GM19025 (cell line): ENCODE measurements at regions not wholly inside any gene's neighbourhood (a gene's known extent, or its start where the extent isn't known, plus 50 kb on each side); places are given as distances from the start of the nearest gene placed in this dataset.

ENCODE experiments used
- ATAC-seq: cut with Tn5 transposase; IDR thresholded peaks from one replicate; pipeline ENCODE4 v1.9.1; 2021; ENCODE audit warnings: mild to moderate bottlenecking, low read depth, moderate library complexity; ENCODE audit not compliant: unreplicated experiment

GRCh38 chr12:115660211-115660805 is 617.2 kb downstream of the MED13L start:
- ATAC-seq = no peak

GRCh38 chr12:115659422-115659821 is 618.1 kb downstream of the MED13L start:
- no peak for ATAC-seq

- ATAC-seq = no peak
These were observed 620.1 kb downstream of the MED13L start for GRCh38 chr12:115657081-115658013.

- ATAC-seq = no peak
These were observed 627.5 kb downstream of the MED13L start for GRCh38 chr12:115650026-115650425.

GRCh38 chr12:115648463-115648862 is 629.0 kb downstream of the MED13L start:
- ATAC-seq = no peak

- no peak for ATAC-seq
These were observed 631.3 kb downstream of the MED13L start for GRCh38 chr12:115646210-115646609.

- no peak for ATAC-seq
These were observed 636.6 kb downstream of the MED13L start for GRCh38 chr12:115640929-115641328.

- ATAC-seq = no peak
These were observed 637.9 kb downstream of the MED13L start for GRCh38 chr12:115639648-115640012.

GRCh38 chr12:115638733-115639647 is 638.5 kb downstream of the MED13L start:
- no peak for ATAC-seq

GRCh38 chr12:115636546-115636945 is 640.9 kb downstream of the MED13L start:
- no peak for ATAC-seq

- ATAC-seq = no peak
These were observed 645.2 kb downstream of the MED13L start for GRCh38 chr12:115632308-115632707.

- no peak for ATAC-seq
These were observed 647.4 kb downstream of the MED13L start for GRCh38 chr12:115630136-115630535.

- ATAC-seq = no peak
These were observed 651.3 kb downstream of the MED13L start for GRCh38 chr12:115626210-115626609.

GRCh38 chr12:115623764-115624334 is 653.6 kb downstream of the MED13L start:
- no peak for ATAC-seq

- no peak for ATAC-seq
These were observed 654.2 kb downstream of the MED13L start for GRCh38 chr12:115623275-115623674.

- ATAC-seq = no peak
These were observed 656.7 kb downstream of the MED13L start for GRCh38 chr12:115620816-115621215.

- ATAC-seq = no peak
These were observed 657.6 kb downstream of the MED13L start for GRCh38 chr12:115619889-115620288.

- no peak for ATAC-seq
These were observed 658.4 kb downstream of the MED13L start for GRCh38 chr12:115619061-115619460.

GRCh38 chr12:115618105-115618504 is 659.4 kb downstream of the MED13L start:
- no peak for ATAC-seq

- ATAC-seq = no peak
These were observed 660.1 kb downstream of the MED13L start for GRCh38 chr12:115617391-115617790.

- ATAC-seq = no peak
These were observed 666.0 kb downstream of the MED13L start for GRCh38 chr12:115611477-115611876.
